ENCODE measurements at regions not wholly inside any gene's neighbourhood (a gene's known extent, or its start where the extent isn't known, plus 50 kb on each side); places are given as distances from the start of the nearest gene placed in this dataset.
A peak's percentile ranks its signal among the peaks of the same experiment; 100 is the strongest.
"Not testable (repeated sequence)": the region's sequence is repeated elsewhere in the genome, so short reads cannot be mapped to it uniquely, and the experiment has no call there.

DNA sequence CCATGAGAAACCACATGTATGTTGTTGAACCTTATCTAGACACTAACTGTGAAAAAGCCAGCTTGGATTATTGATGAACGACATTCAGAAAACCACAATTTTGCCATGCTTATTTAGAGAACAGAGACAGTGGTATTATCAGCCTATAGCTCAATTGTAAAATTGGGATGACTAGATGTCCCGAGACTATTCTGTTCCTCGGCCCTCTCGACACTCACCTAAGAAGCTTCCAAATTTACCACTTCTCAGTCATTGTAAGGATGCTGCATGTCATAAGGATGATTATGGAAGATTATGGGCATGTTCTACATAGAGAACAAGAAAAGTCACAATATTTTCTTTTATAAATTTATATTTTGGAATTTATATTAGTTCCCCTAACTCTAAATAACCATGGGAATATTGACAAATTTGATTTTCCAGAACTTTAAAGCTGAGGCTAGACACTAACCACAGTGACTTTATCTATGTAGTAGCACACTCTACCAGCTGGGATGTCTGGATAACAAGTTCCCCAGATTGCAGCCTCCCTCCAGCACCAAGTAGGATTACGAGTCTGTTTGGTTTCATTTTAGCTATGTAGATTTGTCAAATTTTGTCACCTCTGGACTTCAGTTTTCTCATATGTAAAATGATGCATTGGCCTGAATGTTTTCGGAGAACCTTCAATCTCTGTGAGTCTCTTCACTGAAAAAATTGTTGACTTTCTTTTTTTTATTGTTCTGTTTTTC is 513.6 kb downstream of the IRS2 start:
- DNase-seq = no peak

DNA sequence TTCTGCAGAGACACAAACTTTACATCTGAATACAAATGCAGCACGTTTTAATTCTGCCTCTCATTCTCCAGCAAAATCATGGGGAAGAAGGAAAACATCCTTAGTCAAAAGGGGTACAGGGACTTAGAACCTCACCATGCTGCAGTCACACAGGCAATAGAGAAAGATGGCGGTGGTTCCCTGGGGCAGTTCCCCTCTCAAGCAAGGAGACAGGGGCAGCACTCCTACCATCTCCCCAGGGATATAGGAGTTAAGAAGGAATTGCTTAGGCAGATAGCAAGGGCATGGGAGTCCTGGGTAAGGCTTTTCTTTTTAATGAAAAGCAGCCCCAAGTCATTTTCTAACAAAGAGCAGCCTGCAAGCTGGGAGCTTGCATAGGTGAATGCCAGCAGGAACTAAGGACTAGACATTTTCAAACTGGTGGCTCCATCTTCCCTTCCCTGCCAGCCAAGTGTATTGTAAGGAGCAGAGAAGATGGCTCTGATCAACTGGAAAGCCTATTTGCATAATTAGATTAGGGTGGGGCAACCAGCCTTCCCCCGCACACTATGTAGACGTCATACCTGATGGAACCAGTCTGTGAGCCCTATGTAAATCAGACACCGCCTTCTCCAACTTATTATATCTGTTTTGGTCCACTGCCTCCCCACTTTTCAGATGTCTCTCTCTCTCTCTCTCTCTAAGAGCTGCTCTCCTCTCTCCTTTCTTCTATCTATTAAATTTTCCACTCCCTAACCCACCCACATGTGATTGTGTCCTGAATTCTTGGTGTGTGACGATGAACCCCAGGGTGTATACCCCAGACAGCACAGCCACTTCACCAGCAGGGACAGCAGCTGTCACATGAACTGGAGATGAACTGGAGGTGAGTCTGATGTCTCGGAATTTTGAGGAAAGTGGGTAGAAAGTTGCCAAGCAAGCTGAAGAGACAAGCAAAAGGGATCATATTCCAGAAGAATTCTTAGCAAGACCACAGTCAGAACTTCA is 514.5 kb downstream of the IRS2 start:
- DNase-seq = peak; percentile 49

DNA sequence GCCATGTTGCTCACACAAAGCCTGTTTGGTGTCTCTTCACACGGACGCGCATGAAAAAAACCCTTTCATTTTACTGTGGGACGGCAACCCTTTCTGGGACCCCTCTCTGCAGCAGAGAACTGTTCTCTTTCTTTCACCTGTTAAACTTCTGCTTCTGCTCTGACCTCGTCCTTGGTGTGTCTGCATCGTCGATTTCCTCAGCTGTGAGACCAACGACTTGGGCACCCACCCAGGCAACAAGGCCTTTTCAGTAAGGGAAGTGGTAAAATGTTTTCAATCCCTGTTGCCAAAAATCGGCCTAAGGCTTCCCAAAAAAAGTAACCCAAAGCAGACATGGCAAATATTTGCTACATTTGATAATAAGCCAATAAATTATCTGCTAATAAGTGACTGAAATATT is 515.3 kb downstream of the IRS2 start:
- DNase-seq = no peak

DNA sequence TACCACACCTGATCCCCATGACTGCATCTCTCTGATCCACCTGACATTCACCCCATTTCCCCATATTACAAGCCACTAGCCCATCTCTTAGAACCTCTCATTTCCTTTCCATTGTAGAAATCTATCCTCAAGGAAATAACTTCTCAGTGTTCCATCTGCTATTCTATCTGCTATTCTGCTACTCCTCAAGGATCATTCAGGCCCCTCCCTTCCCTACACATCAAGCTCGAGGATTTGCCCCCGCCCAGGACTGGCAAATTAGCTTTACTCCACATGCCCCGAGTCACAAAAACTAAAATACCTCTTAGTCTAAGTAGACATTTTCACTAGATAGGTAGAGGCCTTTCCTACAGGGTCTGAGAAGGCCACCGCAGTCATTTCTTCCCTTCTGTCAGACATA is 517.0 kb downstream of the IRS2 start:
- not testable (repeated sequence) for DNase-seq

DNA sequence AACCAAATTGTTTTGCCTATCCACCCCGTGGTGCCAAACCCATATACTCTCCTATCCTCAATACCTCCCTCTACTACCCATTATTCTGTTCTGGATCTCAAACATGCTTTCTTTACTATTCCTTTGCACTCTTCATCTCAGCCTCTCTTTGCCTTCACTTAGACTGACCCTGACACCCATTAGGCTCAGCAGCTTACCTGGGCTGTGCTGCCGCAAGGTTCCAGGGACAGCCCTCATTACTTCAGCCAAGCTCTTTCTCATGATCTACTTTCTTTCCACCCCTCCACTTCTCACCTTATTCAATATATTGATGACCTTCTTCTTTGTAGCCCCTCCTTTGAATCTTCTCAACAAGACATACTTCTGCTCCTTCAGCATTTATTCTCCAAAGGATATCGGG is 517.9 kb downstream of the IRS2 start:
- DNase-seq = not testable (repeated sequence)

DNA sequence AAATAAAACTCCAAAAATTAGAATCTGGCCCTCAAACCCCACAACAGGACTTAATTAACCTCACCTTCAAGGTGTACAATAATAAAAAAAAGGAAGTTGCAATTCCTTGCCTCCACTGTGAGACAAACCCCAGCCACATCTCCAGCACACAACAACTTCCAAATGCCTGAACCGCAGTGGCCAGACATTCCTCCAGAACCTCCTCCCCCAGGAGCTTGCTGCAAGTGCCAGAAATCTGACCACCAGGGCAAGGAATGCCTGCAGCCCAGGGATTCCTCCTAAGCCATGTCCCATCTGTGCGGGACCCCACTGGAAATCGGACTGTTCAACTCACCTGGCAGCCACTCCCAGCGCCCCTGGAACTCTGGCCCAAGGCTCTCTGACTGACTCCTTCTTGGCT is 519.0 kb downstream of the IRS2 start:
- DNase-seq = peak; percentile 34

DNA sequence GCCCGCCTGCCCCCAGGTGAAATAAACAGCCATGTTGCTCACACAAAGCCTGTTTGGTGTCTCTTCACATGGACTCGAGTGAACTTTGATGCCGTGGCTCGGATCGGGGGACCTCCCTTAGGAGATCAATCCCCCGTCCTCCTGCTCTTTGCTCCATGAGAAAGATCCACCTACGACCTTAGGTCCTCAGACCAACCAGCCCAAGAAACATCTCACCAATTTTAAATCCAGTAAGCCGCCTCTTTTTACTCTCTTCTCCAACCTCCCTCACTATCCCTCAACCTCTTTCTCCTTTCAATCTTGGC is 521.0 kb downstream of the IRS2 start:
- DNase-seq = not testable (repeated sequence)

DNA sequence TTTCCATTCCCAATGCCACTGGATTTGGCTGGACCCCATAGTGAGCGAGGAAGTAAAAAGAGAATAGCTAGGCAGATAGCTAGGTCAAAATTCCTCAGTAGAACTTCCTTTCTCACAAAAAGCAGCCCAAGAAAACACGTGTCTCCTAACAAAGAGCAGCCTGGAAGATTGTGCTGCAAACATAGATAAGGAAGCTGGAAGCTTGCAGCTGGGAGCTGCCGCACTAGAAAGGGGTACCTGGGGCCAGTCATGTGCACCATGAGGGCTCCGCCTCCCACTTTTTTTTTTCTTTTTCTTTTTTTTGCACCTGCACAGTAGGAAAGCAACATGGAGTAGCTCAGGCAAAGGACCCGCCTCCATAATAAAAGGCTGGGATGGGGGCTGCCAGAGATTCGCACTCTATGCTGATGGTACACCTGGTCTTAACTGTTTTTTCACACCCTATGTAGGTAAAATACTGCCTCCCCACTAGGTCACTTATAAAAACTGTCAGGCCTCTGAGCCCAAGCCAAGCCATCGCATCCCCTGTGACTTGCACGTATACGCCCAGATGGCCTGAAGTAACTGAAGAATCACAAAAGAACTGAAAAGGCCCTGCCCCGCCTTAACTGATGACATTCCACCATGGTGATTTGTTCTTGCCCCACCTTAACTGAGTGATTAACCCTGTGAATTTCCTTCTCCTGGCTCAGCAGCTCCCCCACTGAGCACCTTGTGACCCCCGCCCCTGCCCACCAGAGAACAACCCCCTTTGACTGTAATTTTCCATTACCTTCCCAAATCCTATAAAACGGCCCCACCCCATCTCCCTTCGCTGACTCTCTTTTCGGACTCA is 521.6 kb downstream of the IRS2 start:
- DNase-seq = not testable (repeated sequence)

DNA sequence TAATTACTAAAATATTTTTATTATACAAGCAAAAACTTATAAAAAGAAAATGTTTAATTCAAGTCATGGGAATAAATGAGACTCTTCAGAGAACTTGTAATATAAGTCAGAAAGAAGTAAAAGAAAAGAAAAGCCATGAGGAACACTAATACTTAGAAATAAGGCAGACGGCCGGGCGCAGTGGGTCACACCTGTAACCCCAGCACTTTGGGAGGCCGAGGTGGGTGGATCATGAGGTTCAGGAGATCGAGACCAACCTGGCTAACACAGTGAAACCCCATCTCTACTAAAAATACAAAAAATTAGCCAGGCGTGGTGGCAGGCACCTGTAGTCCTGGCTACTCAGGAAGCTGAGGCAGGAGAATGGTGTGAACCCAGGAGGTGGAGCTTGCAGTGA is 528.6 kb downstream of the IRS2 start:
- not testable (repeated sequence) for DNase-seq

All from fibroblast of skin of abdomen (primary cell).